ENCODE measurements at regions not wholly inside any gene's neighbourhood (a gene's known extent, or its start where the extent isn't known, plus 50 kb on each side); places are given as distances from the start of the nearest gene placed in this dataset.
"Not testable (repeated sequence)": the region's sequence is repeated elsewhere in the genome, so short reads cannot be mapped to it uniquely, and the experiment has no call there.

GRCh38 chr3:101999177-101999779, 150.0 kb downstream of the NFKBIZ start:
- DNase-seq = no peak

- no peak for DNase-seq
Observed at GRCh38 chr3:102000620-102001209, 151.4 kb downstream of the NFKBIZ start.

GRCh38 chr3:102002056-102002455, 152.7 kb downstream of the NFKBIZ start:
- DNase-seq = no peak

- no peak for DNase-seq
Observed at GRCh38 chr3:102004561-102004960, 155.2 kb downstream of the NFKBIZ start.

GRCh38 chr3:102005551-102005950, 156.2 kb downstream of the NFKBIZ start:
- DNase-seq = no peak

- DNase-seq = no peak
Observed at GRCh38 chr3:102006812-102007485, 157.6 kb downstream of the NFKBIZ start.

GRCh38 chr3:102008436-102008835, 159.1 kb downstream of the NFKBIZ start:
- DNase-seq = not testable (repeated sequence)

GRCh38 chr3:102016417-102016816, 167.1 kb downstream of the NFKBIZ start:
- no peak for DNase-seq

GRCh38 chr3:102017784-102018183, 168.5 kb downstream of the NFKBIZ start:
- no peak for DNase-seq

GRCh38 chr3:102018551-102018950, 169.2 kb downstream of the NFKBIZ start:
- DNase-seq = no peak

GRCh38 chr3:102020735-102021134, 171.4 kb downstream of the NFKBIZ start:
- no peak for DNase-seq

GRCh38 chr3:102024270-102024904, 175.1 kb downstream of the NFKBIZ start:
- no peak for DNase-seq

GRCh38 chr3:102025606-102026270, 176.4 kb downstream of the NFKBIZ start:
- DNase-seq = no peak

GRCh38 chr3:102026656-102027055, 177.3 kb downstream of the NFKBIZ start:
- no peak for DNase-seq

GRCh38 chr3:102030661-102031060, 181.3 kb downstream of the NFKBIZ start:
- no peak for DNase-seq

GRCh38 chr3:102031834-102032233, 182.5 kb downstream of the NFKBIZ start:
- no peak for DNase-seq

- no peak for DNase-seq
Observed at GRCh38 chr3:102032491-102033383, 183.4 kb downstream of the NFKBIZ start.

- no peak for DNase-seq
Observed at GRCh38 chr3:102034639-102035451, 185.5 kb downstream of the NFKBIZ start.

- no peak for DNase-seq
Observed at GRCh38 chr3:102036017-102036416, 186.7 kb downstream of the NFKBIZ start.

- DNase-seq = no peak
Observed at GRCh38 chr3:102036472-102036871, 187.2 kb downstream of the NFKBIZ start.

- no peak for DNase-seq
Observed at GRCh38 chr3:102037209-102037608, 187.9 kb downstream of the NFKBIZ start.

All from islet precursor cell (in vitro differentiated cells).